Esophagus squamous epithelium (tissue), 4 donors: ENCODE measurements at regions not wholly inside any gene's neighbourhood (a gene's known extent, or its start where the extent isn't known, plus 50 kb on each side); places are given as distances from the start of the nearest gene placed in this dataset.

Experiments
- CTCF ChIP-seq, 6 experiments: fragments of 450-650 bp in 4 of 6; fragments of 200-600 bp in 2 of 6; sonication (generic) in 2 of 6; IDR thresholded peaks; one replicate each; pipeline ENCODE4 v1.5.1; 2016 to 2019; ENCODE audit warnings: antibody characterized with exemption in 6 of 6, mild to moderate bottlenecking in 4 of 6, moderate library complexity in 4 of 6
- POLR2A ChIP-seq, 4 donors: fragments of 450-650 bp; IDR thresholded peaks; one replicate each; pipeline ENCODE4 v1.6.1; 2017; ENCODE audit warnings: antibody characterized with exemption in 4 of 4, mild to moderate bottlenecking in 4 of 4, moderate library complexity in 3 of 4

GRCh38 chr10:81081887-81082620 lies 544.4 kb downstream of the SH2D4B start:
- TF ChIP-seq CTCF (IDR thresholded peaks at IDR 0.05) (no peak), POLR2A (IDR thresholded peaks at IDR 0.05) (no peak)
